ENCODE measurements at regions not wholly inside any gene's neighbourhood (a gene's known extent, or its start where the extent isn't known, plus 50 kb on each side); places are given as distances from the start of the nearest gene placed in this dataset.

- Histone ChIP-seq H3K27ac (no peak overlapping the region), H3K36me3 (ENCODE audit: insufficient read depth, low read length) (no peaks in the 10 kb centered on the region), H3K9ac (ENCODE audit: insufficient read length) (no peak overlapping the region), H3K4me3 (no peak overlapping the region; the same call in 1 of the 2 replicates), H3K9me3 (ENCODE audit: low read depth, low read length) (no peaks in the 10 kb centered on the region)
- no peak for TF ChIP-seq POLR2AphosphoS5 (IDR thresholded peaks at IDR 0.05; ENCODE audit: borderline replicate concordance, low read depth, low read length)
- no peak for TF ChIP-seq FOXP2 (optimal IDR thresholded peaks at IDR 0.05; ENCODE audit: control extremely low read depth, extremely low read length, insufficient read depth)
- DNase-seq (ENCODE audit: low read depth, low spot score): peak; percentile 16
Measured at GRCh38 chr3:64903006-64903405, 215.2 kb upstream of the ADAMTS9 start.

- no peak overlapping the region for H3K9ac ChIP-seq (ENCODE audit: insufficient read length)
- no peak for DNase-seq (ENCODE audit: low read depth, low spot score)
- no peak overlapping the region for H3K27ac ChIP-seq
- no peak overlapping the region for H3K4me3 ChIP-seq
- no peaks in the 10 kb centered on the region for H3K36me3 ChIP-seq (ENCODE audit: insufficient read depth, low read length)
- no peak for TF ChIP-seq POLR2AphosphoS5 (IDR thresholded peaks at IDR 0.05; ENCODE audit: borderline replicate concordance, low read depth, low read length)
- no peak for TF ChIP-seq FOXP2 (optimal IDR thresholded peaks at IDR 0.05; ENCODE audit: control extremely low read depth, extremely low read length, insufficient read depth)
- TF ChIP-seq EZH2 (IDR thresholded peaks at IDR 0.05): no peak
- no peaks in the 10 kb centered on the region for H3K9me3 ChIP-seq (ENCODE audit: low read depth, low read length)
Measured at GRCh38 chr3:64901986-64902516, 214.3 kb upstream of the ADAMTS9 start.

- no peak overlapping the region for H3K4me3 ChIP-seq
- H3K27ac ChIP-seq: no peak overlapping the region
- no peaks in the 10 kb centered on the region for H3K36me3 ChIP-seq (ENCODE audit: insufficient read depth, low read length)
- DNase-seq (ENCODE audit: low read depth, low spot score): no peak
- no peak for TF ChIP-seq FOXP2 (optimal IDR thresholded peaks at IDR 0.05; ENCODE audit: control extremely low read depth, extremely low read length, insufficient read depth)
- TF ChIP-seq POLR2AphosphoS5 (IDR thresholded peaks at IDR 0.05; ENCODE audit: borderline replicate concordance, low read depth, low read length): no peak
- TF ChIP-seq EZH2 (IDR thresholded peaks at IDR 0.05): no peak
- no peak overlapping the region for H3K9ac ChIP-seq (ENCODE audit: insufficient read length)
- no peaks in the 10 kb centered on the region for H3K9me3 ChIP-seq (ENCODE audit: low read depth, low read length)
Measured at GRCh38 chr3:64901522-64901885, 213.7 kb upstream of the ADAMTS9 start.

- TF ChIP-seq EZH2 (IDR thresholded peaks at IDR 0.05) (no peak), FOXP2 (optimal IDR thresholded peaks at IDR 0.05; ENCODE audit: control extremely low read depth, extremely low read length, insufficient read depth) (no peak), POLR2AphosphoS5 (IDR thresholded peaks at IDR 0.05; ENCODE audit: borderline replicate concordance, low read depth, low read length) (no peak)
- DNase-seq (ENCODE audit: low read depth, low spot score): no peak
- Histone ChIP-seq H3K36me3 (ENCODE audit: insufficient read depth, low read length) (no peaks in the 10 kb centered on the region), H3K9ac (ENCODE audit: insufficient read length) (no peak overlapping the region), H3K27ac (no peak overlapping the region), H3K4me3 (no peak overlapping the region), H3K9me3 (ENCODE audit: low read depth, low read length) (no peaks in the 10 kb centered on the region)
Measured at GRCh38 chr3:64900617-64901521, 213.1 kb upstream of the ADAMTS9 start.

GRCh38 chr3:64900156-64900555, 212.4 kb upstream of the ADAMTS9 start:
- H3K36me3 ChIP-seq (ENCODE audit: insufficient read depth, low read length): no peaks in the 10 kb centered on the region
- DNase-seq (ENCODE audit: low read depth, low spot score): no peak
- no peaks in the 10 kb centered on the region for H3K9me3 ChIP-seq (ENCODE audit: low read depth, low read length)
- H3K4me3 ChIP-seq: no peak overlapping the region
- TF ChIP-seq POLR2AphosphoS5 (IDR thresholded peaks at IDR 0.05; ENCODE audit: borderline replicate concordance, low read depth, low read length) (no peak), FOXP2 (optimal IDR thresholded peaks at IDR 0.05; ENCODE audit: control extremely low read depth, extremely low read length, insufficient read depth) (no peak), EZH2 (IDR thresholded peaks at IDR 0.05) (no peak)
- H3K9ac ChIP-seq (ENCODE audit: insufficient read length): no peak overlapping the region
- no peak overlapping the region for H3K27ac ChIP-seq

GRCh38 chr3:64898941-64899340, 211.1 kb upstream of the ADAMTS9 start:
- TF ChIP-seq FOXP2 (optimal IDR thresholded peaks at IDR 0.05; ENCODE audit: control extremely low read depth, extremely low read length, insufficient read depth) (no peak), EZH2 (IDR thresholded peaks at IDR 0.05) (no peak), POLR2AphosphoS5 (IDR thresholded peaks at IDR 0.05; ENCODE audit: borderline replicate concordance, low read depth, low read length) (no peak)
- DNase-seq (ENCODE audit: low read depth, low spot score): no peak
- H3K27ac ChIP-seq: no peak overlapping the region
- H3K4me3 ChIP-seq: no peak overlapping the region
- no peaks in the 10 kb centered on the region for H3K36me3 ChIP-seq (ENCODE audit: insufficient read depth, low read length)
- H3K9me3 ChIP-seq (ENCODE audit: low read depth, low read length): no peaks in the 10 kb centered on the region
- H3K9ac ChIP-seq (ENCODE audit: insufficient read length): no peak overlapping the region

- TF ChIP-seq EZH2 (IDR thresholded peaks at IDR 0.05): no peak
- no peak for TF ChIP-seq FOXP2 (optimal IDR thresholded peaks at IDR 0.05; ENCODE audit: control extremely low read depth, extremely low read length, insufficient read depth)
- no peak for DNase-seq (ENCODE audit: low read depth, low spot score)
Measured at GRCh38 chr3:64895991-64896895, 208.4 kb upstream of the ADAMTS9 start.

More at GRCh38 chr3:64895991-64896895, 208.4 kb upstream of the ADAMTS9 start:
- H3K9ac ChIP-seq (ENCODE audit: insufficient read length): no peak overlapping the region
- no peaks in the 10 kb centered on the region for H3K36me3 ChIP-seq (ENCODE audit: insufficient read depth, low read length)
- no peaks in the 10 kb centered on the region for H3K9me3 ChIP-seq (ENCODE audit: low read depth, low read length)
- H3K4me3 ChIP-seq: no peak overlapping the region
- H3K27ac ChIP-seq: no peak overlapping the region

Data from SK-N-MC (cell line).